LNCaP clone FGC (cell line): ENCODE measurements at regions not wholly inside any gene's neighbourhood (a gene's known extent, or its start where the extent isn't known, plus 50 kb on each side); places are given as distances from the start of the nearest gene placed in this dataset.

ENCODE experiments used
- DNase-seq: peaks from one replicate; pipeline ENCODE4 v3.0.0-alpha.2; 2011; ENCODE audit warnings: low read depth
- H3K4me3 ChIP-seq: 2 replicates; pipeline ENCODE4 v1.5.1; 2011; ENCODE audit warnings: mild to moderate bottlenecking, low read depth, low read length, control low read depth
- TF ChIP-seq, protein P1 (sequence below): IDR thresholded peaks from 2 replicates; pipeline ENCODE4 v1.5.1; 2012; ENCODE audit warnings: mild to moderate bottlenecking; ENCODE audit not compliant: control insufficient read depth, insufficient read depth; ENCODE audit errors: extremely low read depth

GRCh38 chr2:234851451-234851850 is 100.4 kb upstream of the SH3BP4 start:
- TF ChIP-seq, protein P1, sequence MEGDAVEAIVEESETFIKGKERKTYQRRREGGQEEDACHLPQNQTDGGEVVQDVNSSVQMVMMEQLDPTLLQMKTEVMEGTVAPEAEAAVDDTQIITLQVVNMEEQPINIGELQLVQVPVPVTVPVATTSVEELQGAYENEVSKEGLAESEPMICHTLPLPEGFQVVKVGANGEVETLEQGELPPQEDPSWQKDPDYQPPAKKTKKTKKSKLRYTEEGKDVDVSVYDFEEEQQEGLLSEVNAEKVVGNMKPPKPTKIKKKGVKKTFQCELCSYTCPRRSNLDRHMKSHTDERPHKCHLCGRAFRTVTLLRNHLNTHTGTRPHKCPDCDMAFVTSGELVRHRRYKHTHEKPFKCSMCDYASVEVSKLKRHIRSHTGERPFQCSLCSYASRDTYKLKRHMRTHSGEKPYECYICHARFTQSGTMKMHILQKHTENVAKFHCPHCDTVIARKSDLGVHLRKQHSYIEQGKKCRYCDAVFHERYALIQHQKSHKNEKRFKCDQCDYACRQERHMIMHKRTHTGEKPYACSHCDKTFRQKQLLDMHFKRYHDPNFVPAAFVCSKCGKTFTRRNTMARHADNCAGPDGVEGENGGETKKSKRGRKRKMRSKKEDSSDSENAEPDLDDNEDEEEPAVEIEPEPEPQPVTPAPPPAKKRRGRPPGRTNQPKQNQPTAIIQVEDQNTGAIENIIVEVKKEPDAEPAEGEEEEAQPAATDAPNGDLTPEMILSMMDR: no peak
- no peak overlapping the region for H3K4me3 ChIP-seq
- DNase-seq: no peak

DNA sequence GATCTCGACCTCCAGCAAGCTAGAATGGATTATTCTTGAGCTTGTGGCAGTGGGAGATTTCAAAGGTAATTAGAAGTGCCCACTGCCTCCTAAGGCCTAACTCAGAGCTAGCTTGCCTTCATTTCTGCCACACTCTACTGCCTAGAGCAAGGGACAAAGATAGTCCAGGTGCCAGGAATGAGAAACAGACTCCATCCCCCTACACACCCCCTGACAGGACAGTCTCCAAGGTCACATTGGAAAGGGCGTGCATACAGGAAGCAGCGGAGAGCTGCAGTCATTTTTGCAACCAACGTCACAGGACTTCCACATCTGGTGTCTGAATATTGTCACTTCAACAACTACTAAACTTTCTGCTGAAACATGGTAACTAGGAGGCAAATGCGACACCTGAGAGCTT is 101.0 kb upstream of the SH3BP4 start:
- H3K4me3 ChIP-seq: no peak overlapping the region
- DNase-seq: no peak
- TF ChIP-seq, protein P1: no peak

DNA sequence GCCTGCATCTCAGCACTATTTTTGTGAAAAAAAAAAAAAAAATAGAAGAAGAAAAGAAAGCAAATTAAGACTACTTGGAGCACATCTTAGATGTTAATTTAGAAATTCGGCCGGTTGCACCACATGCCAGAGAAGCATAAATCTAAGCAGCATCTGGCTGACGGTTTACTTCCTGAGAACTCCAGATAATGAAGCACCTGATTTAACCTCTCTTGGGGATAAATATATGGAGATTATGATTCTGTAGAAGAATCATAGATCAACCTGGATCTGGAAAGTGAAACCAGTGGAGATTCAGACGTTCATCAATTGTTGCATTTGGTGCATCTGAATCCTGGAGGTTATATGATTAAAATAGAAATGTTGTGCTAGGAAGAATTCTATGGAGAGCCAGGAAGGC is 102.1 kb upstream of the SH3BP4 start:
- TF ChIP-seq, protein P1: no peak
- DNase-seq: no peak
- no peak overlapping the region for H3K4me3 ChIP-seq

- TF ChIP-seq, protein P1: no peak
- H3K4me3 ChIP-seq: no peak overlapping the region
- DNase-seq: no peak
Measured at GRCh38 chr2:234848578-234848977, 103.2 kb upstream of the SH3BP4 start.

DNA sequence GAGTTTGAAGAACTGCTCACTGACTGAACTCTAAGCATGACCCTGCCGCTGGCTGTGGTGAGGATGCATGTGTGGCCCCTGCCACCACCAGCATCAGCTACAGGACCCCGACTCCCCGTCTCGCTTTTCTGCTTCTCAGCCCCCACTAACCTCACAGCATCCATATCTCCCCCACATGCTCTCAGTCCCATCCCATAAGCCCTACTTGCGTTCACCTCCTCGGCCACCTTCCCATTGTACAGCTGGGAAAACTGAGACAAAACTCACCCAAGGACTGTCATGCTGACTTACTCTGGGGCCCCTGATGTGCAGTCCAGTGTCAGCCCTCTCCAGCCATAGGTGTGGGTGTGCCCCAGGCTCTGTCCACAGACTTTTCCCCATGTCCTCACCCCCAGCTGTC is 104.2 kb upstream of the SH3BP4 start:
- DNase-seq: no peak
- TF ChIP-seq, protein P1: no peak

DNA sequence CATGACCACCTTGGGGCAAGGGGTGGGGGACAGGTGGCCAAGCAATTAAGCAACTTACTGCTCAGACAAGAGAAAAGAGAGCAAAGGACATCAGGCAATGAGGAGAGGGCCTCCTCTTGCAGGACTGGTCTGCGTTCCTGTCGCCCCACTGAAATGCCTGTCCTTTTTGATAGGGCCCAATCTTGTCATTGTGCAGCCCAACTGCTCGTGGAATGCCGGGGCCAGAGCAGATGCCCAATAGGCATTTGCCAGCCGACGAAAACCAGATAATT is 104.5 kb upstream of the SH3BP4 start:
- no peak overlapping the region for H3K4me3 ChIP-seq
- DNase-seq: no peak
- TF ChIP-seq, protein P1: no peak

More for the DNA sequence above, 104.2 kb upstream of the SH3BP4 start:
- no peak overlapping the region for H3K4me3 ChIP-seq

DNA sequence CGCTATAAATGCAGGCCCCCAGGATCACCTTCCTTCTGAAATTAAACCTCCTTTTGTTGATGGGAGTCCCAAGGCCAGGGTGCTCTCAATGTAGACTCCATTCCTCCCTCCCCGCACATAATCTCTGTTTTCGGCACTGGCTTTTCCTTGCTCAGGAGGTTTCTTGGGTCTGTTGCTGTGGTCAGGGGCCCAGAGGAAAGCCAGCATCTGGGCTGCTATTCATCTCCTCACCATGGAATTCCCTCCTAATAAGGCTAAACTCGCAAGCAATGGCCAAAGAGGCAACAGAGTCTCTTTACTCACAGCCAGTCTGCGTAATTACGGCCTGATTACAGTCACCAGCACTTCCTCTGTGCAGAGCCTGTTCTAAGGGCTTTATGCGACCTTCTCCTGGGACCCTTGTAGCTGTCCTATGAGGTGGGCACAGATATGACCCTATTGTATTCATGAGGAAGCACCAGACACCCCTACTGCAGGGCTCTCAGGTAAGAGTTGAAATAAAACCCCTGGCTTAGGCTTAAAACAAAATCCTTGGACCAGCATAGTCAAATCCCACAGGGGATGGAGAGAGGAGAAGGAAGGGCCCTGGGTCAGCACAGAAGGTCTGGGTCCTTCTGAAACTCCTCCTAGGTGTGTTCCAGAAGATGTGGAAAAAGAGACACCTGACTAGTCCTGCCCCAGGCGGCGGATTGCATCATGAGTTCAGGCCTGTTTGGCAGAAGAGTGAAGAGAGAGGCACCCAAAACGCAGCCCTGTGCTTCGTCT is 105.0 kb upstream of the SH3BP4 start:
- no peak for DNase-seq
- H3K4me3 ChIP-seq: no peak overlapping the region
- TF ChIP-seq, protein P1: no peak
